LHCN-M2 (cell line): ENCODE measurements at regions not wholly inside any gene's neighbourhood (a gene's known extent, or its start where the extent isn't known, plus 50 kb on each side); places are given as distances from the start of the nearest gene placed in this dataset.
A peak's percentile ranks its signal among the peaks of the same experiment; 100 is the strongest.
"Not testable (repeated sequence)": the region's sequence is repeated elsewhere in the genome, so short reads cannot be mapped to it uniquely, and the experiment has no call there.

Experiments
- DNase-seq: peaks from one replicate; pipeline ENCODE4 v3.0.0-alpha.2; 2012; ENCODE audit warnings: low read depth

GRCh38 chr10:87416892-87417291, 59.3 kb downstream of the NUTM2D start:
- peak; percentile 1 for DNase-seq

DNA sequence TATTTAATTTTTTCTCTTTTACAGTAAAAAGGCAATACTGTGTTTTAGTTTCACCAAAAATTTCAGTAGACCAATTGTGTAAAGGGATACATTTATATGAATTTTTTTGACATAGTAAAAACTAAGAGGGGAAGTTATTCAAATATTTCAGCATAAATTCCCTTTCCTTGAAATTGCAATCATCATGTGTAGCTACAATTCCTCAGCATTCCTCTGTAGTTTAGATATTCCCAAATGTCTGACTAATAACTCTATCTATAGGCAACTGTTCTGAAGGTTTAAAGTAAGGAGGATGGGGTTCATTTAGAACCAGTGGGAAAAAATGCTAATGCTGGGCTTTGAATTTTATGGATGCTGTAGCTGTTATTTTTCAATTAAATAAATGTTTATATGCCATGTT, 65.1 kb downstream of the NUTM2D start:
- peak; percentile 14 for DNase-seq

DNA sequence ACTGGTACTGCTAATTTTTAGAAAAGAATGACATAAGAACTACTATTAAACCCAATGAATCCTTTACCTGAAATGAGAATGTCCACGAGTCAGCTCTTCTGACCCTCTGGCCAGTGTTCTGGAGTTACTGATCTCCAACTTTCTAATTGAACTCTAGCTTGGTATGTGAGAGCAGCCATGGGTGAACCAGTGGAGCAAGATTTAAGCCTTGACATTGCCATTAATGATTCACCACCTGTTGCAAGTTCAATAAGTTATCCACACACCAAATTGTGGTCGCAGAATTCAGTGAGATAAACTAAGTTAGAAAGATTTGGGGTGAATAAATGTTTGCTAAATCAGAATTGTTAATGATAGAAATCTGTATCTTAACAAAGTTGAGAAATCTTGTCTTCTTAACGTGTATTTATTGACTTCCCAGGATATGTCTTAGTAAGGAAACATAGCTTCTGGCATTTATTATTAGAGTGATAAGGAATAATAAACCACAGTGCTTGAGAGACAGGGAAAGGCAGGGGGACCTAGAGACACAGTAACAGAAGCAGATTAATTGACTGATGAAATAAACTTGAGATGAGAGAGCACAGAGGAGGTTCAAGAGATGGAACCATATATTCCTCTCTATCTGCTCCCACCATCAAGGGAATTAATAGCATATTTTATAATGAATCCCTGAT, 67.3 kb downstream of the NUTM2D start:
- DNase-seq = not testable (repeated sequence)

- not testable (repeated sequence) for DNase-seq
Observed at GRCh38 chr10:87433836-87434235, 70.9 kb upstream of the MINPP1 start.

- not testable (repeated sequence) for DNase-seq
Observed at GRCh38 chr10:87435295-87435826, 69.3 kb upstream of the MINPP1 start.

DNA sequence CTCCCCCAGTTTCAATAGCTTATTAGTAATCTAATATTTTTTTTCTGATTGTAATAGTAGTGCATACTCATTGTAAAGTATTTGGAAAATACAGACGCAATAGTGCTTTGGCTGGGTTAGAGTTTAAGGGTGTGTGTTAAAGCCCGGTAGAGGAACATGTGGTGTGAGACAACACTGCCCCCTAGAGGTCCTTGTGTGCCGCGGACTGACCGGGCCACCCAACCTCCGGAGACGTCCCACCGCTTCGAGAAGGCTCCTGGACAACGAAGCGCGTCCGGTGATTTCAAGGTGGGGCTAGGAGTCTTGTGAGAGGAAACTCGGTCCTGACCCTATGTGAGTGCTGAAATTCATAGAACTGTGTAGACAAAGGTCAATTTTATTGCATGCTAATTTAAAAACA, 68.6 kb upstream of the MINPP1 start:
- not testable (repeated sequence) for DNase-seq

DNA sequence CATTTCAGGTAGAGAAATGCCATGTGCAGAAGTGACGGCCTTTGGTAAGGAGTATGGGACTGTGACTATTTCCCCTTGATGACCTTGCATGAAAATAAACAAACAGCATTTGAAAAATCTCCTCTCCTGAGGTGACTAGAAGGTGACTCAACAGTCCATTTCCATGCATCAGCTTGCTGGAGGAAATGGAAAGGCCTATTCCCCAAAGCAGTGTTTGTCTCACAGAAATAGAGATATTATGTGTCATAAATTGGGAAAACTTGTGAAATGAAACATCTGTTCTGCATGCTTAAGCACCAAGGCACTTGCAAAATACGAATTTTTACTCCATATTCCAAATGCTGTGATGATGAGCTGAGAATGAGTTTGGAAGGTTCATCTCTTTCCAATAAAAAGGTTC, 67.2 kb upstream of the MINPP1 start:
- DNase-seq = peak; percentile 67
